ENCODE measurements at regions not wholly inside any gene's neighbourhood (a gene's known extent, or its start where the extent isn't known, plus 50 kb on each side); places are given as distances from the start of the nearest gene placed in this dataset.
"Not testable (repeated sequence)": the region's sequence is repeated elsewhere in the genome, so short reads cannot be mapped to it uniquely, and the experiment has no call there.

DNA sequence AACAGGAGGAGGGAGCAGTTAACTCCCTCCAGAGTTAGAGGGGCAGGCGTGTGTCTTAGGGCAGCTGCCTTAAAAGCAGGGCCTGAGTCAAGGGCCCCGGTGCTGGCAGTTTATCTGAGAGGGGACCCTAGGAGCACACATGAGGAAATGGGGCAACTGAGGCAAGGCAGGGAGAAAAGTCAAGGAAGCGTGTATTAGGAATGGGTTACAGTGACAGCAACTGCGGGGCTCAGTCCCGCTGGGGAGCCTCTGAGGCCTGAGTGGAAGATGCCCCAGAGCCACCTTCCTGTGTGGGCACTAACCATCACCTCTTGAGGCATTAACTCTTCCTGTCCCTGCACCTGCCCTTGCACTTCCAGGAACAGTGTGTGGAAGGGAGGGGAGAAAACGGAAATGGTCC lies 276.3 kb downstream of the MATN1 start:
- TF ChIP-seq, protein P1, sequence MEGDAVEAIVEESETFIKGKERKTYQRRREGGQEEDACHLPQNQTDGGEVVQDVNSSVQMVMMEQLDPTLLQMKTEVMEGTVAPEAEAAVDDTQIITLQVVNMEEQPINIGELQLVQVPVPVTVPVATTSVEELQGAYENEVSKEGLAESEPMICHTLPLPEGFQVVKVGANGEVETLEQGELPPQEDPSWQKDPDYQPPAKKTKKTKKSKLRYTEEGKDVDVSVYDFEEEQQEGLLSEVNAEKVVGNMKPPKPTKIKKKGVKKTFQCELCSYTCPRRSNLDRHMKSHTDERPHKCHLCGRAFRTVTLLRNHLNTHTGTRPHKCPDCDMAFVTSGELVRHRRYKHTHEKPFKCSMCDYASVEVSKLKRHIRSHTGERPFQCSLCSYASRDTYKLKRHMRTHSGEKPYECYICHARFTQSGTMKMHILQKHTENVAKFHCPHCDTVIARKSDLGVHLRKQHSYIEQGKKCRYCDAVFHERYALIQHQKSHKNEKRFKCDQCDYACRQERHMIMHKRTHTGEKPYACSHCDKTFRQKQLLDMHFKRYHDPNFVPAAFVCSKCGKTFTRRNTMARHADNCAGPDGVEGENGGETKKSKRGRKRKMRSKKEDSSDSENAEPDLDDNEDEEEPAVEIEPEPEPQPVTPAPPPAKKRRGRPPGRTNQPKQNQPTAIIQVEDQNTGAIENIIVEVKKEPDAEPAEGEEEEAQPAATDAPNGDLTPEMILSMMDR (IDR thresholded peaks at IDR 0.05; ENCODE audit: low read depth, low read length): no peak
- H3K9me3 ChIP-seq: no peaks in the 10 kb centered on the region
- H3K4me3 ChIP-seq (ENCODE audit: low read depth, low read length): no peak overlapping the region
- no peaks in the 10 kb centered on the region for H3K27me3 ChIP-seq
- DNase-seq: no peak
- no peaks in the 10 kb centered on the region for H3K36me3 ChIP-seq
- H3K4me1 ChIP-seq: no peaks in the 10 kb centered on the region

DNA sequence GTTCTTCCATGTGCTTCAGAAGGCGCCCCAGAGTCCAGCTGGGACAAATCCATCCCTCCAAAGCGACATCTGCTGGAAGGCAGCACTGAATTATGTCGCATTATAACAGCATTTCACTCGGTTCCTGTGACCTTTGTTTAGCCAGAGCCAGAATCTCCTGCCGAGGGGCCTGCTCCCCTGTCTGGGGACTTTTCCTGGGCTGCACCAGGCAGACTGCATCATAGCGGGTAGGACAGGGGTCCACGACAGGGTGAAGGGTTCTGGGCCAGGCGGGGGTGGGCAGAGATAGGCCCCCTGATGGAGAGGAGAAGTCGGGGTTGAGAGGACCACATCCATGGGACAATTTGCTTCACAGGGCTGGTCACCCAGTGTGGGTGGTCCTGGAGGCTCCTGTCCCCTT lies 276.9 kb downstream of the MATN1 start:
- no peaks in the 10 kb centered on the region for H3K36me3 ChIP-seq
- no peaks in the 10 kb centered on the region for H3K9me3 ChIP-seq
- TF ChIP-seq, protein P1 (IDR thresholded peaks at IDR 0.05; ENCODE audit: low read depth, low read length): no peak
- H3K4me1 ChIP-seq: no peaks in the 10 kb centered on the region
- H3K4me3 ChIP-seq (ENCODE audit: low read depth, low read length): no peak overlapping the region
- no peak for DNase-seq
- no peaks in the 10 kb centered on the region for H3K27me3 ChIP-seq

DNA sequence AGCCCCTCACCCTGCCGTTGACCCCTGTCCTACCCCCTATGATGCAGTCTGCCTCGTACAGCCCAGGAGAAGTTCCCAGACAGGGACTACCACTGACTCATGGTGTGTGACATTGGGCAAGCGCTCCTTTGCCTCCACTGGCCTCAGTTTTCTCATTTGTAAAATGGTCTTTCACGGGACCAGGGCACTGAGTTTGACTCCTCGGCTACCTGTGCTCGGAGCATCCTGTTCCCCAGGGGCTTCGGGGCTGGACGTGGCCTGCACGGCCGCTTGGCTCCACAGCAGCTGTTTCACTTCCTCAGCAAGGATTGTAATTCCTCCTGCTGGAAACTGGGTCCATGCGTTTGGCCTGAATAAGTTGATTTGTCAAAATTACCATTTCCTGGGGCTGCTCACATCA lies 277.3 kb downstream of the MATN1 start:
- TF ChIP-seq, protein P1 (IDR thresholded peaks at IDR 0.05; ENCODE audit: low read depth, low read length): no peak
- Histone ChIP-seq H3K4me3 (ENCODE audit: low read depth, low read length) (no peak overlapping the region), H3K27me3 (no peaks in the 10 kb centered on the region), H3K4me1 (no peaks in the 10 kb centered on the region), H3K9me3 (no peaks in the 10 kb centered on the region), H3K36me3 (no peaks in the 10 kb centered on the region)
- no peak for DNase-seq

DNA sequence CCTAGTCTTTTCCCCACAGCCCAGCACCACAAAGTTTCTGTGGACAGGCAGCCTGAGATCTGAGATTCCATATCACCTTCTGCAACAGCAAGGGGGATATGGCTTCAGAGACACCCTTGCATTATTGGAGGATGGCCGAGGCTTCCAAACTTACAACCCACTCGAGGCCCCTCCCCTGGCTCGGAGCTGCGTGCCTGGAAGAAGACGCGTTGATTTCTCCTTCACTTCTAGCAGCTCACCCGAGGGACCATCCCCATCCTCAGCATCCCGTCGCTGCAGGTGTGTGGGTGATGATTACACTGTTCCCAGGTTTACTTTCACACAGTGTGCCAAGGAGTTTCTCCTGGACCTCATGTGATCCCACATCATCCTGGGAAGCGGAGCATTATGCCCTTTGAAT lies 277.9 kb downstream of the MATN1 start:
- TF ChIP-seq, protein P1 (IDR thresholded peaks at IDR 0.05; ENCODE audit: low read depth, low read length): no peak
- Histone ChIP-seq H3K4me1 (no peaks in the 10 kb centered on the region), H3K27me3 (no peaks in the 10 kb centered on the region), H3K36me3 (no peaks in the 10 kb centered on the region), H3K9me3 (no peaks in the 10 kb centered on the region), H3K4me3 (ENCODE audit: low read depth, low read length) (no peak overlapping the region)
- no peak for DNase-seq

DNA sequence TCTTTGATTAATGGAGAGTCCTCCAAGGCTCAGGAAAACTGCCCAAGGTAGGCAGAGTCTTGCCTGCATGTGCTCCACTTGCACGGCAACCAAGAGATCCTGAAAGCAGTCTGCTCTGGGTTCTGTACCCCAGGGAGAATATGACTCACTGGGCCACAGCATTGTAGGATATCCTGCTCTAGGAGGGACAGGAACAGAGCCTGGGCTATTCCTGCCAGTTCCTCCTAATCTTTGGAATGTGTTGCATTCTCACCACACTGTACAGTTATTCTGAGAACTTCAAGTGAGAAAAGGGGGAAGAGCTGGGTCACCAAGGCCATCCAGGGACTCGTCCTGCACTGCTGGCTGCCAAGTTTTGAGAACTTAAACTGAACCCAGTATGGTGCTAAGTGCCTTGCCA lies 278.5 kb downstream of the MATN1 start:
- Histone ChIP-seq H3K4me1 (no peaks in the 10 kb centered on the region), H3K27me3 (no peaks in the 10 kb centered on the region), H3K4me3 (ENCODE audit: low read depth, low read length) (no peak overlapping the region), H3K9me3 (no peaks in the 10 kb centered on the region), H3K36me3 (no peaks in the 10 kb centered on the region)
- DNase-seq: no peak
- TF ChIP-seq, protein P1 (IDR thresholded peaks at IDR 0.05; ENCODE audit: low read depth, low read length): no peak

DNA sequence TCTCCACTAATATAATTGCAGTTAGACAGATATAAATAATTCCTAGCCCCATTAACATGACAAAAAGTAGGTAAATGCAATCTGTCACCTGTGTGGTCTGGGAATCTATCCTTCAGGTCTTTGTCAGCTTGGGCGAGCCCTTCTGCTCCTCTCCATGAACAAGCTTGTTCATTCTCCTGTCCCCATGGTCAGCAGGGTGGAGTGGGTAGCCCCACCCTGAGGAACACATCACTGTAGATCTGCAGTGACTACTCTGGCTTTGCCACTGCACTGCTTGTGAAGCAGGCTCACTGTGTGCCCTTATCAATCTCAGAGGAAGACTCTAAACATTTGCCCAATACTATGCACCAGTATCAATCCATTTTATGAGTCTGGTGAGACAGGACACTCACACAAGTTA lies 279.0 kb downstream of the MATN1 start:
- no peak for DNase-seq
- TF ChIP-seq, protein P1 (IDR thresholded peaks at IDR 0.05; ENCODE audit: low read depth, low read length): no peak
- no peak overlapping the region for H3K4me3 ChIP-seq (ENCODE audit: low read depth, low read length)
- no peaks in the 10 kb centered on the region for H3K4me1 ChIP-seq
- no peaks in the 10 kb centered on the region for H3K36me3 ChIP-seq
- no peaks in the 10 kb centered on the region for H3K9me3 ChIP-seq
- no peaks in the 10 kb centered on the region for H3K27me3 ChIP-seq

DNA sequence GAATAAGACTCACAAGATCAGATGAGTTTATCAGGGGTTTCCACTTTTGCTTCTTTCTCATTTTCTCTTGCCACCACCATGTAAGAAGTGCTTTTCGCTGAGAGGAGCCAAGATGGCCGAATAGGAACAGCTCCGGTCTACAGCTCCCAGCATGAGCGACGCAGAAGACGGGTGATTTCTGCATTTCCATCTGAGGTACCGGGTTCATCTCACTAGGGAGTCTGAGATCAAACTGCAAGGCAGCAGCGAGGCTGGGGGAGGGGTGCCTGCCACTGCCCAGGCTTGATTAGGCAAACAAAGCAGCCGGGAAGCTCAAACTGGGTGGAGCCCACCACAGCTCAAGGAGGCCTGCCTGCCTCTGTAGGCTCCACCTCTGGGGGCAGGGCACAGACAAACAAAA lies 285.1 kb downstream of the MATN1 start:
- not testable (repeated sequence) for H3K27me3 ChIP-seq; H3K4me3 ChIP-seq (ENCODE audit: low read depth, low read length); H3K9me3 ChIP-seq; H3K36me3 ChIP-seq; DNase-seq; H3K4me1 ChIP-seq
